ENCODE measurements at regions not wholly inside any gene's neighbourhood (a gene's known extent, or its start where the extent isn't known, plus 50 kb on each side); places are given as distances from the start of the nearest gene placed in this dataset.

- Histone ChIP-seq H3K36me3 (ENCODE audit: insufficient read depth, low read length) (no peaks in the 10 kb centered on the region), H3K4me1 (ENCODE audit: insufficient read depth, low read length) (peaks cover 16% of the 10 kb centered on the region), H3K9ac (ENCODE audit: low read depth, low read length) (no peak overlapping the region), H3K27me3 (ENCODE audit: insufficient read depth, low read length, poor library complexity) (no peaks in the 10 kb centered on the region), H3K27ac (ENCODE audit: low read length) (no peak overlapping the region), H2AFZ (ENCODE audit: low read depth, low read length) (no peak overlapping the region), H3K9me3 (ENCODE audit: insufficient read depth, low read length, severe bottlenecking) (peaks cover 6% of the 10 kb centered on the region), H3K79me2 (ENCODE audit: insufficient read depth, low read length) (no peaks in the 10 kb centered on the region), H3K4me2 (ENCODE audit: insufficient read depth, low read length) (no peak overlapping the region), H3K4me3 (ENCODE audit: low read depth in 1 of 2, low read length in 2 of 2) (no peak overlapping the region), H4K20me1 (ENCODE audit: insufficient read depth, low read length) (no peaks in the 10 kb centered on the region)
- DNase-seq = no peak
- no peak for ATAC-seq (ENCODE audit: insufficient read depth, low read depth)
- TF ChIP-seq CTCF (IDR thresholded peaks at IDR 0.05; ENCODE audit: borderline replicate concordance, extremely low read depth, low read length, poor library complexity, severe bottlenecking) = no peak
- no peak for TF ChIP-seq EZH2 (IDR thresholded peaks at IDR 0.05; ENCODE audit: borderline replicate concordance, low read depth, low read length, severe bottlenecking)
These were observed 143.9 kb upstream of the NCOR2 start for GRCh38 chr12:124711344-124711743.

GRCh38 chr12:124709722-124710687, 142.6 kb upstream of the NCOR2 start:
- Histone ChIP-seq H3K79me2 (ENCODE audit: insufficient read depth, low read length) (no peaks in the 10 kb centered on the region), H3K9me3 (ENCODE audit: insufficient read depth, low read length, severe bottlenecking) (peaks cover 6% of the 10 kb centered on the region), H3K4me1 (ENCODE audit: insufficient read depth, low read length) (peaks cover 16% of the 10 kb centered on the region), H4K20me1 (ENCODE audit: insufficient read depth, low read length) (no peaks in the 10 kb centered on the region), H3K9ac (ENCODE audit: low read depth, low read length) (no peak overlapping the region), H3K27ac (ENCODE audit: low read length) (no peak overlapping the region), H3K4me3 (ENCODE audit: low read depth in 1 of 2, low read length in 2 of 2) (no peak overlapping the region), H3K27me3 (ENCODE audit: insufficient read depth, low read length, poor library complexity) (no peaks in the 10 kb centered on the region), H3K4me2 (ENCODE audit: insufficient read depth, low read length) (no peak overlapping the region), H2AFZ (ENCODE audit: low read depth, low read length) (no peak overlapping the region), H3K36me3 (ENCODE audit: insufficient read depth, low read length) (no peaks in the 10 kb centered on the region)
- TF ChIP-seq CTCF (IDR thresholded peaks at IDR 0.05; ENCODE audit: borderline replicate concordance, extremely low read depth, low read length, poor library complexity, severe bottlenecking) (no peak), EZH2 (IDR thresholded peaks at IDR 0.05; ENCODE audit: borderline replicate concordance, low read depth, low read length, severe bottlenecking) (no peak)
- DNase-seq = no peak
- ATAC-seq (ENCODE audit: insufficient read depth, low read depth) = no peak

GRCh38 chr12:124707316-124707715, 139.9 kb upstream of the NCOR2 start:
- H3K27me3 ChIP-seq (ENCODE audit: insufficient read depth, low read length, poor library complexity) = no peaks in the 10 kb centered on the region
- no peak overlapping the region for H3K4me2 ChIP-seq (ENCODE audit: insufficient read depth, low read length)
- TF ChIP-seq CTCF (IDR thresholded peaks at IDR 0.05; ENCODE audit: borderline replicate concordance, extremely low read depth, low read length, poor library complexity, severe bottlenecking) (no peak), EZH2 (IDR thresholded peaks at IDR 0.05; ENCODE audit: borderline replicate concordance, low read depth, low read length, severe bottlenecking) (no peak)
- H3K4me3 ChIP-seq (ENCODE audit: low read depth in 1 of 2, low read length in 2 of 2) = no peak overlapping the region
- ATAC-seq (ENCODE audit: insufficient read depth, low read depth) = no peak
- no peak overlapping the region for H2AFZ ChIP-seq (ENCODE audit: low read depth, low read length)
- no peak overlapping the region for H3K9ac ChIP-seq (ENCODE audit: low read depth, low read length)
- H3K27ac ChIP-seq (ENCODE audit: low read length) = no peak overlapping the region
- peaks cover 6% of the 10 kb centered on the region for H3K9me3 ChIP-seq (ENCODE audit: insufficient read depth, low read length, severe bottlenecking)
- no peaks in the 10 kb centered on the region for H3K4me1 ChIP-seq (ENCODE audit: insufficient read depth, low read length)
- H4K20me1 ChIP-seq (ENCODE audit: insufficient read depth, low read length) = no peaks in the 10 kb centered on the region
- no peaks in the 10 kb centered on the region for H3K36me3 ChIP-seq (ENCODE audit: insufficient read depth, low read length)
- no peak for DNase-seq
- H3K79me2 ChIP-seq (ENCODE audit: insufficient read depth, low read length) = no peaks in the 10 kb centered on the region
